RPMI7951 (cell line): ENCODE measurements at regions not wholly inside any gene's neighbourhood (a gene's known extent, or its start where the extent isn't known, plus 50 kb on each side); places are given as distances from the start of the nearest gene placed in this dataset.
A peak's percentile ranks its signal among the peaks of the same experiment; 100 is the strongest.

Experiments used
- DNase-seq: peaks from one replicate; pipeline ENCODE4 v3.0.0-alpha.2; 2012; ENCODE audit warnings: low read depth

DNA sequence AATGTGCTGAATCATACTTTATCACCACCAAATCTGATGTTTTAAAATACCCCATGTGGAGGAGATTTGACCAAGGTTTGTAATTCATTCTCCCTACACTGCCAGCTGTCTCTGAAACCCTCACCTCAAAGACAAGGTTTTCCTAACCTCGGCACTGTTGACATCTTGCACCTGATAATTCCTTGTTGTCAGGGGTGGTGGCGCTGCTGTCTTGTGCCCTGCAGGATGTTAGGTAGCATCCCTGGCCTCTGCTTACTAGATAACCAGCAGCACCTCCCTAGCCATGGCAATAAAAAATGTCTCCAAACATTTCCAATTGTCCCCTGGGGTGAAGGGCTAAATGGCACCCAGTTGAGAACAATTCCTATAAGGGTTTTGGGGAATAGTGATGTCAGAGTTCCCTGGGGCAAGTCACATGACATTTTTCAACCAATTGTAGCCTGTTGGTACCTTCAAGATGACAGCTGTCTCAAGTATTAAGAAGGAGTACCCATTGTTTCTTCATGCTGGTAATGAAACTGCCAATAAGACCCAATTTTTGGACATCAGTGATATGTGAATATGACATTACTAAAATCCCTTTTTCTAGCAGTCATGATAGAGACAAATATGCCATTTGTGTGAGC, 160.6 kb upstream of the PLCXD3 start:
- no peak for DNase-seq

DNA sequence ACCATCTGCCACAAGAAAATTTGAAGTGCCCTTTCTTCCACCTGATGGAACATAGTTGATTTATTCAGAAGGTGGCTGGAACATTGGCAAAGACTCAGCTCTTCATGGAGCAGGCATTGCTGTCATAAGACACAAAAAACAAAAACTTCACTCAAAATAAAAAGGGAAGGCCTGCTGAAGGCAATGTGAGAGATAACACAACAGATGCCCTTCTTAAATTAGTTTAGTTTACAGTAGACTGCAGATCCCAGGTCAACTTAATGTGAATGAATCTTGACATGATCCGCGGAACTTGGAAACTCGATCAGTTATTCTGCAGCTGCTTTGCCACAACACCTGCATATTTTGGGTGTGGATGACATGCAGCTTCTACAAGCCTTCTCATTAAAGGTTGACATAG, 159.8 kb upstream of the PLCXD3 start:
- DNase-seq: no peak

DNA sequence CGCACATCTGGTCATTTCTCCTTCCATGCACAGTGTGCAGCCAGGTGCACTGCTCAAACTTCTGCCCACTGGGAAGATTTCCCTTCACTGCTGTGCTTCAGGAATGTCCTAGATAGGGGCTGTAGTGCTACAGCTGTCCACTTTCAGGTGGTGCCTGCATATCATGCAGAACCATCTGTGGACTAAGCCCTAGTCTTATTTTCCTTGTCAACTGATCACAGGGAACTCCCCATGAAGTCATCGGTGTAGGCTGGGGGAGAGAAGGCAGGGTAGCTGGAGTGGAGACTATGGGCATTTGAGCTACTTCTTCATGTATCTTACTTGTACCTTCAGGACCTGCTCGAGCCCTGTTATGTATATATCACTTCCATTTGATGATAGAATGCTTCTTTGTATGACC, 150.9 kb upstream of the PLCXD3 start:
- DNase-seq: no peak

DNA sequence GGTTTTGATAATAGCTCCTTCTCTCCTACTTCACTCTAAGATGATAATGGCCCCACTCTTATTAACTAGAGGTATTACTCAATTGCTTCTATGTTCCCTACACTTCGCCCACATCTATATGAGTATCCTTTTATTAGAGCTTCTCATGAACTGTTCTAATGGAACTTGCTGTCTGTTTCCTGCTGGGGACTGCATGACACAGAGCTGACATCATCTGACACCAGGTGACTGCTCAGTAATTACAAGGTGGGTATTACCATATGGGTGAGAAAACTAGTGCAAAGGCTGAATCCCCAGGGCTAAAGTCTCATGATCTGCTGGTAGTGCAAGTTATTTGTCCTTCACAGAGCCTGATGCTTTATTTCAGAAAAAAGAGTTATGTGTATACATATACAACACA, 146.2 kb upstream of the PLCXD3 start:
- DNase-seq: no peak

DNA sequence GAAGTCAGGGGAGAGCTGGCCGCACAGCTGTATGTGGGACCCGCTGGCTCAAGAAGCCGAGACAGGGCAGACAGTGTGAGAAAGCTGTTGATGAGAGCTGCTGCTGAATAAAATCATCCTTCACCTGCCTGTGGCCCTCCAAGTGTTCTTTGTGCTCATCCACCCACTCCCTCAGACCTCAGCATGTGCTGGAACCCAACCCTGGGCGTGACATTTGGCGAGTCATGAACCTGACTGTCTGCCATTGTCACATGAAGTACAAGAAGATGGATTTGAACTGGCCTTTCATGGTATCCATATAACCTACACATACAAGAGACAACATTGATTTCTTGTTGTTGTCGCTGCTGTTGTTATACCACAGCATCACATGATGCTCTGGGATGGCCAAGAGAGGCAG, 139.7 kb upstream of the PLCXD3 start:
- no peak for DNase-seq

DNA sequence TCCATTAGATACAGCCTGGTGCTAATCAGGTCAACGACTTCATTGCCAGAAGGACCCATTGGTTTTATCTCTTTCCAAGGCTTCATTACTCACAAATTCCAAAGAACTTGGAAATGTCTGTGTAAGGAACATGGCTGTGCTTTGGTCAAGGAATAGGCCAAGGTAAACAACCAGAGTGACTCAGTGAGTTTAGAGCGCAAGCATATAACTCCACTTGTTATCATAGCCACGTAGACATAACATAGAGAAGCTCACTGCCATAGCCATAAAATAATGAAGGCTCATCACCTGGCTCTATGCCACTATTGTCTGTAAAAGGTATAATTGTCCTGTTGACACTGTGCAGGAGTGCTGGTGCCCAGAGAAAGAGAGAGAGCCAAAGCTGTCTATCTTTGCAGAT, 139.3 kb upstream of the PLCXD3 start:
- peak; percentile 11 for DNase-seq

DNA sequence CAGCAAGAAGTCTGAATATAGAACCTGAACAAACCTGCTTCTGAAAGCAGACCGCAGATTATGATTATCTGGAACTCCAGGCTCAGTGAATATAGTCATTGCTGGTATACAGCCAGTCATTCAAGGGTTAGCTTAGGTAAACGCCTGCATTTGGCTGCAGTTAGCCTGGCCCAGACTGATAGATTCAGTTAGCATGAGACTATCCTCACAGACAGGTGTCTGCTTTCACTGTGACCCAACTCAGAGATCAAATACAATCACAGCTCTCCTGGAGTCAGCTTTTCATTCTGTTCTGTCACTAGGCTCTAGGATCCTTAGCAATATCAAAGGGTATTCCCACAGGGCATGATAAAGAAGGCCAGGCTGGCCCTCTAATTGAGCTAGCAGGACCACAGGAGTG, 138.6 kb upstream of the PLCXD3 start:
- no peak for DNase-seq

DNA sequence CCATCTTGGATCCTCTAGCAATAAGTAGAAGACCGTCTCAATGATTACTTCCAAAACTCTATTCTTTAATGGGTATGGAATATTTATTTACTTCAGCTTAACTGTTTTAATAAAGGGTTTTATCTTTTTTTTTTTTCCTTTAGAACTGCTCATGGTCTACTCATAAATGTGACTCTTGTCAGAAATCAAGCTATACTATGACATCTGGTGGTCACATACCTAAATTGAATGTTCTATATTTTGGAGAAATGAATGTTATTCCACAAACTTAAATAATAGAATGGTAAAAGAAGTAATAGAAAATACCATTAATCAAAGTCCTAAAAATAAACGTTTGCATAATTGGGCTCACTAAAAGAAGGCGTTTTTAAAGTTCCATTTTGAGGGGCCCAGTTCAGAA, 131.2 kb upstream of the PLCXD3 start:
- no peak for DNase-seq

DNA sequence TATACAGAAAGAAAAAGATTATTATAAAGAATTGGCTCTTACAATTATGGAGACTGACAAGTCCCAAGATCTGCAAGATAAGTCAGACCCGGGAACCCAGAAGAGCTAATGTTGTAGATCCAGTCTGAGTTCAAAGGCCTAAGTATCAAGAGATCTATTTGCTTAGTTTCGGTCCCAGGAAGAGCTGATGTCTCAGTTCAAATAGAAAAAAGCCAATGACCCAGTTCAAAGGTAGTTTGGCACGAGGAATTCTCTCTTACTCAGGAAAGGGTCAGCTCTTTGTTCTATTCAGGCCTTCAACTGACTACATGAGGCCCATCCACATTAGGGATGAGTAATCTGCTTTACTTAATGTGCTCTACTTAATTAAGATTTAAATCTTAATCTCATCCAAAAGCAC, 128.3 kb upstream of the PLCXD3 start:
- no peak for DNase-seq

DNA sequence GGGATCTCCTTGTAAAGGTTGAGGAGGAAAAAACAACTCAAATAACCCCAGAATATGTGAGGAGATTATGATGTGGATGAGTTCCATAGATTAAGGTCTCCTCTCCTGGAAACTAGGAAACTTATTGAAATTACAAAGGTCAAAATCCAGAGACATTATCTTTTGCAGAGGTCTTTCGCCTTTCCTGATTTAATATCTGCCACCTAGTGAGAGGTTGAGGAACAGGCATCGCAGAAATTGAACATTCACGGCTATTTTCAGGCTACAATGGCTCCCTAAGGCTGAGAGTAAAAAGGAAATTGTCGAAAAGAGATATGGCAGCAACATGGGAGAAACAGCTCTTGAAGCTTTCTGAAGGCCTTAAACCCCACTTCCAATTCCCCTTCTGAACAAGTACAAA, 127.5 kb upstream of the PLCXD3 start:
- peak; percentile 25 for DNase-seq

DNA sequence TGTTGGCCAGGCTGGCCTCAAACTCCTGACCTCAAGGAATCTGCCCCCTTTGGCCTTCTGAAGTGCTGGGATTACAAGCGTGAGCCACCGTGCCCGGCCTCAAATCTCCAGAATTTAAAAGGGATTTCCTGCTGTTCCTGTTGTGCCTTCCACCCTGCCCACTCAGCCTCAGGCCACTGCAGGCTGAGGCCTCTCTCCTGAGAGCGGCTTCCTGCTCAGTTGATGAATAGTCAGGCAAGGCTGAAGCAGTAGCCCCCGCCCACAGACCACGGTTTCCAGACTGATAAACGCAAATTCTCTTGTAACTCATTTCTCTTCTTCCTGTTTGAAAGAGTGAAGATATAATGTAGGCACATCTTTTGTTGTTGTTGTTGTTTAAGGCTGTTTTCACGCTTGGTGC, 127.0 kb upstream of the PLCXD3 start:
- peak; percentile 43 for DNase-seq

DNA sequence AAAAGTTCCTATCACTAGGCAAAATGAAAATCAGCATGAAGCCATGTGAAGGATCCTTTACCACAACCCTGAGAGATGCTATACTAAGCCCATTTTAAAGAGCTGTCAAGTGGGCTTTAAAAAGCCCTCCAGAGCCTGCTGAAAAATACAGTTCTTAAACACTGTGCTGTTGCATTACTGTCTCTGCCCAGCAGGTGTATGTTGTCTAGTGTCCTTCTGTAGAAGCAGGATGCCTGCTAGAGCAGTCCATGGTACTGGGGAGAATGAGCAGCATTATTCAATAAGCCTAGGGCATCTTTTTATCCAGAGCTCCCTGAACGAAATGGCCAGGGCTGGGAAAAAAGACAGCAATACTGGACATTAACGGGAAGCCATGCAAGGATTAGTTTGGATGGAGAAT, 126.2 kb upstream of the PLCXD3 start:
- peak; percentile 34 for DNase-seq

DNA sequence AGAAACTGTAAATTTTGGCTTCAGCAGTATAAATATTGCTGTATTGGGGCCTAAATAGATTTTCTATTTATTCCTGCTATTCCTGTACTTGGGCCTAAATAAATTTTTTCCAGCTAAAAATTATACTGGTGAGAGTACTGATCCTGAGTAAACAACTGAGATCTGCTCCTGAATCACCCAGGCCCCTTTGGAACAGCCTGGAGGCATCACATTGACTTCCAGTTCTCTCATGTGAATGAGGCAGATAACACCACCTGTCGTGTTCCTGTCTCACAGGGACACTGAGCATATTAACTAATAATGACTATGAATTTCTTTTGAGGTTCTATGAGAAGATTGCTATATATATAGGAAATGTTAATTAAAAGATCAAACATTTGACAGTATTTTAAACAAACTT, 119.5 kb upstream of the PLCXD3 start:
- no peak for DNase-seq

DNA sequence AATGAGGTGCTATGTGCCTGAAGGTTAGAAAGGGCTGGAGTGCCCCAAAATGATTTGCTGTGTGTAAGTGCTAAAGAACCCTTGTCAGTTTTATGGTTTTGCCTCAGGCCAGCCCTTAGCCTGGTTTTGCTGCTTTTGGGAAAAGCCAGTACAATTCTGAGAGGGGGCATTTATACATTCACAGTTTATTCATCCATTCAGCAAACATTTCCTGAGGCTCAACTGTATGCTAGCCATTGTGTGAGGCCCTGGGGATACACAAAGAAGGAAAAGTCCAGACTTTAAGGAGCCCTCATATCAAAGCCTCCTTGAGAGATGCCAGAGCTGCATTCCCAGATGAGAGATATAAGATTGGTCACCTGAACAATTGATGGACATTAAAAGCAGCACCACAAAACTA, 115.2 kb upstream of the PLCXD3 start:
- DNase-seq: no peak

DNA sequence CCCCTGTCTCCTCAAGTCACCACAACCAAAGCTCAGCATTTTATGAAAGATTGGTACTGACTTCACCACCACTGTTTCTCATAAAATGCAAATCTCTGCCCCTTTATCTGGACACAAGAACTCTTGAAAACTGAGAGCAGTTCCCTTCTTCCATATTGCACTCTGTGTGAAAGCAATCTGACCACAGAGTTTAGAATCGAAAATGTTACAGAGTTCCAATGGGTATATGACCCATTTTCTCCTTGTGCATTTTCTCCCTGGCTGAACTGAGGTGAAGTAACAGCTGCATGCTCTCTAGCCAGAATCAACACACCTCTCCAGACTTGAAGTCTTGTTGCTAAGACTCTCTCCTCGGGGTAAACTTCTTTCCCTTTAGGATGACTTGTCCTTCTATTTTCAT, 111.0 kb upstream of the PLCXD3 start:
- no peak for DNase-seq

DNA sequence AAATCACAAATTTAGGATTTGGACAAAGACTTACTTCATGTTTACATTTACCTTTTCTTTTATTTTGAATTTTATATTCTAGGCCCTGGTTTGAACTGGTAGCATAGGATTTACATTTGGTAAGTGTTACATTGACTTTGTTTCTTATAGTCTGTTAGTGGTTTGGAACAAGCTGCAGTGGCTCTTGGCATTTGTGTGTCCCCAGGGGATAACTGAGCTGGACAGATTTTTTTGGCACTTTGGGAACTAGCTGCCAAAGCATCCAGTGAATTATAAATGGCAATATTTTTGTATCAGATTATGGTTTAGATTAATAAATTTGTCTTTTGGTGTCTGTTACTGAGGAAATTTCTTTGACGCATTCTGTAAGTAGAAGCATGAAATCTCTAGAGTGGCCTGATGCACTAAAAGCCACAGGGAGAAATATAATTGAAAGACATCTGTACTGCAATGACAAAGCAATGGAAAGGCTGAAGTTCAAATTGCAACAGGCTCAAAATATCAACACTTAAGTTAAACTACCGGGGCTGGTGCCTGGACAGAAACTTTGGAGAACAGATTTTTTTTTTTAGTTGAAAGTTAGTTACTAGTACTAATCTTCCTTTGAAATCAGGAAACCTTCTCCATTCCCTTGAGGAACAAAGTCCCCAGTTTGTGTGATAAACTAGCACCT, 107.6 kb upstream of the PLCXD3 start:
- DNase-seq: no peak

DNA sequence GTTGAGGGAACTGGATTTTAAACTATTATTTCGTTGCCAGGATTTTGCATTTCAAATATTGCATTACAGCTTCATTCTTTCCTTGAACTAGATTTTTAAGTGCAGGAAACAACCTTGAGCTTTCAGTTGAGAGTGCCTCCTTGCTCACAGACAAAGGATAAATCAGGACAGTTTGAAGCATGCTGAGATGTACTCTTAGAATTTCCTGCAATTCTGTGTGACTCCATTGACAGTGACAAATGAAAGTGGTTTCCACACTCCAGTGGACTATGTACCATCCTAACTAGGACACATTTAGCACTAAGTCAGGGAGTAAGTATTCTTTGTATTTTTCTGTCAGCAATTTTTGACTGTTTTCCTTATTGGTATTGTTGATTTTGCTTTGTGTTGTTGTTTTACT, 100.0 kb upstream of the PLCXD3 start:
- no peak for DNase-seq

DNA sequence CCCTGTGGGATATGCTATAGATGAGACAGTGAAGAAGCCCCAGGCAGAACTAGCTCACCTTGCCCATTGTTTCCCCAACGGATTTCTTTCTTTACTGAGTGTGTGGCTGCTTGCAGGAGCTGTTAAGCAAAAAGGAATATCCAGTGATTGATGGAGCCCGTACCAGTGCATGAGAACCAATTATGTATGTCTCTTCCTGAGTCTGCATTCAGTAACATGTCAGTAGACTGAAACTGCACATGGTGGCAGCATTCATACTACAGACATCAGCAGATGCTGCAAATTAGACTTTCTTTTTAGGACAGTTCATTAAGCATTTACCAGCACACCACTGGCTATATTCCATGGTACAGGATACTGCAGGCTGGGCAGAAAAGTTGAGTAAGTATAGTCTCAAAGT, 90.3 kb upstream of the PLCXD3 start:
- DNase-seq: no peak

DNA sequence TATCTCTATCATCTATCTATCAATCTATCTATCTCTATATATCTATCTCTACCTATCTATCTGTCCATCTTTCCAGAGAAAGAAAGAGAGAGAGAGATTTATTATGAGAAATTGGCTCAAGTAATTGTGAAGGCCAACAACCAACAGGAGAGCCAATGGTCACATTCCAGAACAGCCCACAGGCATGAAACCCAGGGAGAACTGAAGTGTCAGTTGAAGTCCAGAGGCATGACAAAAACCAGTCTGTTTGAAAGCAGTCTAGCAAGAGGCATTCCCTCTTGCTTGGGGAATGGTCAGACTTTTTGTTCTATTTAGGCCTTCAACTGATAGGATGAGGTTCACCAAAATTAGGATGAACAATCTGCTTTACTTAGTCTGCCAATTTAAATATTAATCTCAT, 87.6 kb upstream of the PLCXD3 start:
- DNase-seq: no peak

DNA sequence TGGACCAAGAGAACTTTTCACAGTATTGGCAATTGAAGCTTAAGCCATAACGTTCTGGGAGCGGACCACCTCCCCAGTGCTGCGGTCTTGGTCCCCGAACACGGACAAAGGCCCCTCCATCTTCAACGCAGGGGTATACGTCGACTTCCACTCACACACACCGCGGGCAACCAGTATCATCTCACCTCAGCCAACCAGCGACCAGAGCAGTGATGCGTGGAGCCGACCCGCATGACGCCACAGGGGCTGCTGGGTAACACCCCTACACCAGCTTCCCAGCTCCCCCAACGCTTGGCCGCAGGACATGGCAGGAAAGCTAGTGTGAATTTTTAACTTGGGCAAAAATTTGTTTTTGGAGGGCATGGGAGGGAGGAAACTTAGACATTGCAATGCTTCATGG, 77.3 kb upstream of the PLCXD3 start:
- no peak for DNase-seq

DNA sequence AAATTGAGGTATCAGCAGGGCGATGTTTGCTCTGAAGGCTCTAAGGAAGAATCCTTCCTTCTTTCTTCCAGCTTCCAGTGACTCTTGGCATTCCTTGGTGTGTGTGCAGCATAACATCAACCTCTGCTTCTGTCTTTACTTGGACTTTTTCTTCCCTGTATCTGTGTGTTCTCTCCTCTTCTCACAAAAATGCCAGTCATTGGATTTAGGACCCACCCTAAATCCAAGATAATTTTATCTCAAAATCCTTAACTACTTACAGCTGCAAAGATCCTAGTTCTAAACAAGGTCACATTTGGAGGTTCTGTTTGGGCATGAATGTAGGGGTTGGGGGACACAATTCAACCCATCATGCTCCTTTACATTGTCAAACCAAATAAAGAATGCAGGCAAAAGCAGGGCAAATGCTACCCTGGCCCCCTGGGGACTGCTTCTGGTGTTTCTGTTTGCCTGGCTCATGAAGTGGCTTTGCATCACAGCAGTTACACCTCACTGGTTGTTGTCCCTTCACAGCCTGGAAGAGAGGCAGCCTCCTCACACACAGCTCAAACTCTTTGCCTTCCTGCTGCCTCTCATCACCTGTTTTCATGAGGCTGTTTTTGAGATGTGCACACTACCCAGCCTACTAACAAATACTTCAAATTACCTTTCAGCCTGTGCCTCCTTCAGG, 64.8 kb upstream of the PLCXD3 start:
- no peak for DNase-seq

DNA sequence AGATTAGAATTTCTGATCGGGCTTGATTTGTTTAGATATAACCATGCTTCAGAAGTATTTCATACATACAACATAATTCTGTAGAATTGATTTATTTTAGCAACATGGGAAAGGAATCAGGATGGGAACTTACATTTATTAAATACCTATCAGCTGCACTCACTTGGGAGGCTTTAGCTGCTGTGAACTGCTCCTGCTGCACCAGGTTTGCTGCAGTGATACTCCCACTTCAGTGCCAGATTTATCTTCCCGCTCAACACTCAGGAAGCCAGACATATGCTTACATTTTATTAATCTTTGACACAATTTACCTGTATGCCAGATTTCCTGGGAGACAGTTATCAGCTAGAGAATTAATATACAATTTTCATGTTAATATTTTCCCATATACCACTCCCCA, 64.0 kb upstream of the PLCXD3 start:
- no peak for DNase-seq
